Calu3 (cell line): ENCODE measurements at regions not wholly inside any gene's neighbourhood (a gene's known extent, or its start where the extent isn't known, plus 50 kb on each side); places are given as distances from the start of the nearest gene placed in this dataset.

Experiments
- BruUV-seq: library from RNA; stranded (reverse); fragments of 400-500 nt; replicated peaks from 2 replicates; lab custom pipeline; 2021; lab: Mats Ljungman, UMichigan
- CTCF ChIA-PET: fragments of 300-600 bp; sonication (Branson Sonifier 250); formaldehyde crosslinking; loops from one replicate; lab custom pipeline; 2022; ENCODE audit warnings: antibody characterized with exemption; lab: Charles Lee
- DNase-seq: peaks from one replicate; pipeline ENCODE4 v3.0.0; 2022
- H3K27ac Mint-ChIP-seq: one replicate; pipeline ENCODE4 v1.8.0; 2022; ENCODE audit warnings: mixed read lengths; ENCODE audit not compliant: unreplicated experiment
- H3K27me3 Mint-ChIP-seq: one replicate; pipeline ENCODE4 v1.8.0; 2022; ENCODE audit warnings: mixed read lengths; ENCODE audit not compliant: unreplicated experiment
- H3K36me3 Mint-ChIP-seq: one replicate; pipeline ENCODE4 v1.8.0; 2022; ENCODE audit warnings: mild to moderate bottlenecking, moderate library complexity, mixed read lengths; ENCODE audit not compliant: insufficient read depth, unreplicated experiment
- H3K4me1 Mint-ChIP-seq: one replicate; pipeline ENCODE4 v1.8.0; 2022; ENCODE audit warnings: mild to moderate bottlenecking, low read depth, mixed read lengths; ENCODE audit not compliant: unreplicated experiment
- H3K4me3 Mint-ChIP-seq: one replicate; pipeline ENCODE4 v1.8.0; 2022; ENCODE audit warnings: mild to moderate bottlenecking, low read depth, moderate library complexity, mixed read lengths; ENCODE audit not compliant: unreplicated experiment
- H3K9me3 Mint-ChIP-seq: one replicate; pipeline ENCODE4 v1.8.0; 2022; ENCODE audit warnings: low read depth, mixed read lengths; ENCODE audit not compliant: unreplicated experiment
- CTCF ChIP-seq: fragments of 200-600 bp; IDR thresholded peaks from one replicate; pipeline ENCODE4 v1.8.0; 2022; ENCODE audit warnings: antibody characterized with exemption; ENCODE audit not compliant: unreplicated experiment
- intact Hi-C: fragments of 100-400 bp; cut with micrococcal nuclease; formaldehyde crosslinking; loops from one replicate; pipeline ENCODE4 v1.10.0; 2022; ENCODE audit not compliant: unreplicated experiment

- DNase-seq: no peak
- peaks cover 16% of the 10 kb centered on the region for H3K27me3 Mint-ChIP-seq
- H3K9me3 Mint-ChIP-seq: no peaks in the 10 kb centered on the region
- H3K4me3 Mint-ChIP-seq: no peak overlapping the region
- no peak overlapping the region for H3K27ac Mint-ChIP-seq
- CTCF ChIA-PET: no interaction called here
- no TSS peak for BruUV-seq
- intact Hi-C loops: no loop called here
- H3K4me1 Mint-ChIP-seq: no peaks in the 10 kb centered on the region
- H3K36me3 Mint-ChIP-seq: no peaks in the 10 kb centered on the region
- no peak for TF ChIP-seq CTCF
Observed at GRCh38 chr2:122363885-122364284, 608.4 kb downstream of the TSN start.

GRCh38 chr2:122366427-122366826 is 611.0 kb downstream of the TSN start:
- intact Hi-C loops: no loop called here
- CTCF ChIA-PET: no interaction called here
- no peak overlapping the region for H3K4me3 Mint-ChIP-seq
- no peak for TF ChIP-seq CTCF
- no peak overlapping the region for H3K27ac Mint-ChIP-seq
- H3K36me3 Mint-ChIP-seq: no peaks in the 10 kb centered on the region
- no peaks in the 10 kb centered on the region for H3K4me1 Mint-ChIP-seq
- DNase-seq: no peak
- peaks cover 18% of the 10 kb centered on the region for H3K27me3 Mint-ChIP-seq
- no TSS peak for BruUV-seq
- no peaks in the 10 kb centered on the region for H3K9me3 Mint-ChIP-seq

GRCh38 chr2:122366969-122367645 is 611.7 kb downstream of the TSN start:
- Mint-ChIP-seq H3K36me3 (no peaks in the 10 kb centered on the region), H3K27me3 (peaks cover 23% of the 10 kb centered on the region), H3K4me1 (no peaks in the 10 kb centered on the region), H3K27ac (no peak overlapping the region), H3K4me3 (no peak overlapping the region), H3K9me3 (no peaks in the 10 kb centered on the region)
- CTCF ChIA-PET: no interaction called here
- intact Hi-C loops: no loop called here
- no peak for TF ChIP-seq CTCF
- no TSS peak for BruUV-seq
- no peak for DNase-seq

GRCh38 chr2:122367646-122368010 is 612.2 kb downstream of the TSN start:
- TF ChIP-seq CTCF: no peak
- H3K4me3 Mint-ChIP-seq: no peak overlapping the region
- peaks cover 2% of the 10 kb centered on the region for H3K9me3 Mint-ChIP-seq
- CTCF ChIA-PET: no interaction called here
- BruUV-seq: no TSS peak
- peaks cover 23% of the 10 kb centered on the region for H3K27me3 Mint-ChIP-seq
- no peaks in the 10 kb centered on the region for H3K36me3 Mint-ChIP-seq
- no peak for DNase-seq
- H3K4me1 Mint-ChIP-seq: no peaks in the 10 kb centered on the region
- H3K27ac Mint-ChIP-seq: no peak overlapping the region
- intact Hi-C loops: loop anchor here (2.0 kb wide), 1 partner anchor 177 kb away; no protein-coding TSS in a partner anchor
